ACC112 (cell line): ENCODE measurements at regions not wholly inside any gene's neighbourhood (a gene's known extent, or its start where the extent isn't known, plus 50 kb on each side); places are given as distances from the start of the nearest gene placed in this dataset.

Experiments
- H2AFZ ChIP-seq: fragments of 200-600 bp; sonication (generic); one replicate; pipeline ENCODE4 v1.6.0; 2017; ENCODE audit warnings: antibody characterized with exemption, low read length; ENCODE audit not compliant: unreplicated experiment
- H3K27ac ChIP-seq: fragments of 200-600 bp; sonication (generic); 2 replicates; pipeline ENCODE4 v1.5.1; 2014; ENCODE audit warnings: low read depth, mild to moderate bottlenecking, antibody characterized with exemption, low read length, moderate library complexity
- H3K27me3 ChIP-seq: fragments of 200-600 bp; sonication (generic); 2 replicates; pipeline ENCODE4 v1.6.1; 2014; ENCODE audit warnings: mild to moderate bottlenecking, antibody characterized with exemption, low read length, moderate library complexity, mixed read lengths; ENCODE audit not compliant: insufficient read depth
- H3K36me3 ChIP-seq: fragments of 200-600 bp; sonication (generic); 2 replicates; pipeline ENCODE4 v1.6.1; 2016; ENCODE audit warnings: mild to moderate bottlenecking, antibody characterized with exemption, low read length, moderate library complexity, mixed read lengths; ENCODE audit not compliant: insufficient read depth
- H3K4me1 ChIP-seq: fragments of 200-600 bp; sonication (generic); one replicate; pipeline ENCODE4 v1.6.1; 2016; ENCODE audit warnings: low read length, mixed read lengths; ENCODE audit not compliant: insufficient read depth, unreplicated experiment, control insufficient read depth
- H3K4me3 ChIP-seq: fragments of 200-600 bp; sonication (generic); 2 replicates; pipeline ENCODE4 v1.5.1; 2014; ENCODE audit warnings: mild to moderate bottlenecking, low read depth, low read length
- H3K79me2 ChIP-seq: fragments of 200-600 bp; sonication (generic); one replicate; pipeline ENCODE4 v1.6.0; 2016; ENCODE audit warnings: low read length; ENCODE audit not compliant: control insufficient read depth, unreplicated experiment, insufficient read depth

- no peak overlapping the region for H3K27ac ChIP-seq
- H3K36me3 ChIP-seq = no peaks in the 10 kb centered on the region
- no peaks in the 10 kb centered on the region for H3K79me2 ChIP-seq
- H2AFZ ChIP-seq = no peak overlapping the region
- H3K4me1 ChIP-seq = no peaks in the 10 kb centered on the region
- no peak overlapping the region for H3K4me3 ChIP-seq
- no peaks in the 10 kb centered on the region for H3K27me3 ChIP-seq
Measured at GRCh38 chr5:5645198-5645597, 222.7 kb downstream of the ICE1 start.

- Histone ChIP-seq H3K27ac (no peak overlapping the region), H3K79me2 (no peaks in the 10 kb centered on the region), H3K27me3 (no peaks in the 10 kb centered on the region), H3K36me3 (no peaks in the 10 kb centered on the region), H3K4me1 (no peaks in the 10 kb centered on the region), H3K4me3 (no peak overlapping the region), H2AFZ (no peak overlapping the region)
Measured at GRCh38 chr5:5644249-5644648, 221.8 kb downstream of the ICE1 start.

GRCh38 chr5:5643481-5643880 lies 221.0 kb downstream of the ICE1 start:
- Histone ChIP-seq H3K36me3 (no peaks in the 10 kb centered on the region), H2AFZ (no peak overlapping the region), H3K4me3 (no peak overlapping the region), H3K4me1 (no peaks in the 10 kb centered on the region), H3K27ac (no peak overlapping the region), H3K79me2 (no peaks in the 10 kb centered on the region), H3K27me3 (no peaks in the 10 kb centered on the region)

- no peaks in the 10 kb centered on the region for H3K4me1 ChIP-seq
- no peaks in the 10 kb centered on the region for H3K36me3 ChIP-seq
- no peaks in the 10 kb centered on the region for H3K27me3 ChIP-seq
Measured at GRCh38 chr5:5638211-5638610, 215.7 kb downstream of the ICE1 start.

GRCh38 chr5:5637173-5637572 lies 214.7 kb downstream of the ICE1 start:
- Histone ChIP-seq H3K36me3 (no peaks in the 10 kb centered on the region), H3K27ac (no peak overlapping the region), H3K4me3 (no peak overlapping the region), H3K79me2 (no peaks in the 10 kb centered on the region), H3K27me3 (no peaks in the 10 kb centered on the region), H2AFZ (no peak overlapping the region), H3K4me1 (no peaks in the 10 kb centered on the region)

More at GRCh38 chr5:5638211-5638610, 215.7 kb downstream of the ICE1 start:
- Histone ChIP-seq H3K4me3 (no peak overlapping the region), H3K27ac (no peak overlapping the region), H2AFZ (no peak overlapping the region), H3K79me2 (no peaks in the 10 kb centered on the region)

GRCh38 chr5:5634817-5635216 lies 212.3 kb downstream of the ICE1 start:
- H3K27ac ChIP-seq = no peak overlapping the region
- no peak overlapping the region for H2AFZ ChIP-seq
- H3K4me3 ChIP-seq = no peak overlapping the region
- no peaks in the 10 kb centered on the region for H3K4me1 ChIP-seq
- no peaks in the 10 kb centered on the region for H3K36me3 ChIP-seq
- H3K79me2 ChIP-seq = no peaks in the 10 kb centered on the region
- no peaks in the 10 kb centered on the region for H3K27me3 ChIP-seq

- Histone ChIP-seq H3K36me3 (no peaks in the 10 kb centered on the region), H3K27me3 (no peaks in the 10 kb centered on the region), H3K79me2 (no peaks in the 10 kb centered on the region), H3K27ac (no peak overlapping the region), H3K4me1 (no peaks in the 10 kb centered on the region), H3K4me3 (no peak overlapping the region), H2AFZ (no peak overlapping the region)
Measured at GRCh38 chr5:5633579-5633978, 211.1 kb downstream of the ICE1 start.

GRCh38 chr5:5632678-5633077 lies 210.2 kb downstream of the ICE1 start:
- no peak overlapping the region for H3K4me3 ChIP-seq
- no peaks in the 10 kb centered on the region for H3K4me1 ChIP-seq
- no peak overlapping the region for H2AFZ ChIP-seq
- H3K36me3 ChIP-seq = no peaks in the 10 kb centered on the region
- H3K79me2 ChIP-seq = no peaks in the 10 kb centered on the region
- H3K27ac ChIP-seq = no peak overlapping the region
- H3K27me3 ChIP-seq = no peaks in the 10 kb centered on the region

GRCh38 chr5:5629607-5629978 lies 207.1 kb downstream of the ICE1 start:
- H2AFZ ChIP-seq = no peak overlapping the region
- no peaks in the 10 kb centered on the region for H3K27me3 ChIP-seq
- H3K27ac ChIP-seq = no peak overlapping the region
- no peaks in the 10 kb centered on the region for H3K36me3 ChIP-seq
- H3K4me3 ChIP-seq = no peak overlapping the region
- H3K4me1 ChIP-seq = no peaks in the 10 kb centered on the region
- no peaks in the 10 kb centered on the region for H3K79me2 ChIP-seq

GRCh38 chr5:5628866-5629606 lies 206.6 kb downstream of the ICE1 start:
- no peaks in the 10 kb centered on the region for H3K4me1 ChIP-seq
- H3K36me3 ChIP-seq = no peaks in the 10 kb centered on the region
- H2AFZ ChIP-seq = no peak overlapping the region

GRCh38 chr5:5626412-5626811 lies 203.9 kb downstream of the ICE1 start:
- no peak overlapping the region for H3K27ac ChIP-seq
- no peaks in the 10 kb centered on the region for H3K27me3 ChIP-seq
- no peak overlapping the region for H3K4me3 ChIP-seq
- H3K36me3 ChIP-seq = no peaks in the 10 kb centered on the region
- H3K79me2 ChIP-seq = no peaks in the 10 kb centered on the region
- H3K4me1 ChIP-seq = no peaks in the 10 kb centered on the region
- H2AFZ ChIP-seq = no peak overlapping the region

More at GRCh38 chr5:5628866-5629606, 206.6 kb downstream of the ICE1 start:
- Histone ChIP-seq H3K27ac (no peak overlapping the region), H3K79me2 (no peaks in the 10 kb centered on the region), H3K4me3 (no peak overlapping the region), H3K27me3 (no peaks in the 10 kb centered on the region)
